ENCODE measurements at regions not wholly inside any gene's neighbourhood (a gene's known extent, or its start where the extent isn't known, plus 50 kb on each side); places are given as distances from the start of the nearest gene placed in this dataset.
A peak's percentile ranks its signal among the peaks of the same experiment; 100 is the strongest.
"Not testable (repeated sequence)": the region's sequence is repeated elsewhere in the genome, so short reads cannot be mapped to it uniquely, and the experiment has no call there.

DNA sequence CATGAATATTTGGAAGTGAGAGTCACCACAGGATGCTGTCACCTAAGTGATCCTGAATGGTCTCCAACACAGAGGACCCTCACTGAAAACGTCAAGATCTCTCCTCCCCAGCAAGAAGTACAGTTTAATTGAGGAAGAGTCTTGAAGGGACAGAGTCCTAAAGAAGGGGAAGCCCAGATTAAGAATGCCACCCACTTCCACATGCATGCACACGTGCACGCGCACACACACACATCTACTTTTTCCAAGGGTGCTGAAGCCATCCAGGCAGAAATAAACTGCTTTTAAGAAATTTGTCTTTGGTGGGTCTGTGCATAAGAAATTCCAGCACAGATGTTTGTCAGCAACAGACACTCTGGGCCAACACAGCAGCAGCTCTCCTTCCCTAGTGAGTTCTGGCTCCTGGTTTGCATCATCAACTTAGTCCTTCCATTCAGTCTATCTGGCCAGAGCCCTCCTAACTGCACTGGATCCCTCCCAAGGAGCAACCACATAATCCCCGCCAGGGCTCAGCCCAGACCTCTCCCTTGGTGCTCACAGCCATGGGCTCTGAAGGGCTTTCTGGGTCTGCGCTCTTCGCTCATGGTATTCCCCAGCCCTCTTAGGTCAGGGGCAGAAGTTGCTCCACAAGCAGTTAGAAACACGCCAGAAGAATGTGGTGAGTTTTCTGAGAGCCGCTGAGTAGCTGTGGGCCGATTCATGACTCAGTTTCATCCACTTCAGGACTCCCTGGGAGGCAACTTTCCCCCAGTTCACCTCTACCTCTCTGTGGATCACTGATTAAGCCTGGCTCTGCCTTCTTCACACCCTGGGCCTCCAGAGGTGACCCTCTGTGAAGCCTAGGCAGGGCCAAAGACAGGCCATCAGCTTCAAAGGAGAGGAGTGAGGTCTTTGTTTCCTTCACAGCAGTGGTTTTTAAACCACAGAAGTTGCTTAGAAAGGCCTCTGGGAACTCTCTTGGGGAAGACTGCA, 132.6 kb upstream of the LIPC start:
- peak; percentile 19 for DNase-seq

DNA sequence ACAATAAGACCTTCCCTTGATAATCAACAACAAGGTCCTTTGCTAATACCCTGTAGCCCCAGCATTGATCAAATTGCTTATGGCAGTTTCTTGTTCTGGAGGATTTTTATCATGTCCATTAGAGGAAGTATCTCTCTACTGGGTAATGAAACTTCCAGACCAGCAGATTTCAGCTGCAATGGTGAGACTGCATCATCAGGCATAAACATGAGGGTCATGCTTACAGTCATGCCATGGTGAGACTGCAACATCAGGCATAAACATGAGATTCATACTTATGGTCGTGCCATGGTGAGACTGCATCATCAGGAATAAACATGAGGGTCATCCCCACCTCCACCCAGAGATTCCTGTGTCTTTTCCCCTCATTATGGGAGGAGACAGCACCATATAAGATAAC, 129.0 kb upstream of the LIPC start:
- DNase-seq = no peak

DNA sequence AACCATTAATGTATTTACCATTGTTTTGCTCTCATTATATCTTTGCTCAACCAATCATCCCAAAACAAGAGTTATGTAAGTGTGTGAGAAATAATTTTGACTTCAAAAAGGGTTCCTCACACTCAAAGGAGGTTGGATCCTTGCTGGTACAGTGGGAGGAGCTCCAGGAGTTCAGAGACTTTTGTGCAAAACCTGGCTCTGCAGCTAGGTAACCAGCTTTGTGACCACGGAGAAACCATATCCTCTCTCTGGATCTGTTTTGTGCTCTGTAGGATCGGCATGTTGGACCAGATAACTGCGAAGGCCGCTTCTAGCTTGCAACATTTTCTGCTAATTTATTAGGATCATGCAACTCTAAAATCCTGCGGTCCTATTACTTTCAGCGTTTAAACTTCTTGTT, 128.6 kb upstream of the LIPC start:
- DNase-seq = no peak

DNA sequence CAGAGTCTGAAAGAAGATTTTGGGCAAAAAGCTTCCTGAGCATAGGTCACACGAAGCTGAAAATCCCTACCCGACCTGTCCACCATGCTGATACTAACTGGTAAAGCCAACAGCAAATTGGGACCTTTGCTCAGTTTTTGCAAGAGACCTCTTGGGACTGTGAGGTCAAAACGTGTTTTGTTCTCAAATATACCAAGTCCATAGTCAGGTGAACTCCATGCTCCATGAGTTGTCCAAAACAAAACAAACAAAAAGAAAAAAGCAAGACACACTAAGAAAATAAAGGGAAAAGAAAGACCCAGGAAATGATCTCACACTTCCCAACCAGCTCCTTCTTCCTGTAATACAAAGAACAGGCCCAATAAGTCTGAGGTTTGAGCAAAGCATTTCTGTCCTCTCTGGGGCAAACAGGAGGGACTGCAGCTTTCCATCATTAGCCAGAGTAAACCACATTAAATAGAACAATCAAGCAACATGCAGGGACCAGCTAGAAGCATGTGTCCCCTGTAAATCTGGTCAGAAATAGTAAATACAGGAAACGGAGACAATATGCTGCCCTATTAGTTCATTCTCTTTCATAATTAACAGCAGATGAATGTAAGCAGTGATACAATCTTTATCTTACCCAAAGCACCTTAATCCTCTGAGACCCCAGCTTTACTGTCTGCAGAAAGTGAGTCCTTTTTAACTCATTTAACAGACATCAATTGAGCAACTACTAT, 125.0 kb upstream of the LIPC start:
- DNase-seq = peak; percentile 46

DNA sequence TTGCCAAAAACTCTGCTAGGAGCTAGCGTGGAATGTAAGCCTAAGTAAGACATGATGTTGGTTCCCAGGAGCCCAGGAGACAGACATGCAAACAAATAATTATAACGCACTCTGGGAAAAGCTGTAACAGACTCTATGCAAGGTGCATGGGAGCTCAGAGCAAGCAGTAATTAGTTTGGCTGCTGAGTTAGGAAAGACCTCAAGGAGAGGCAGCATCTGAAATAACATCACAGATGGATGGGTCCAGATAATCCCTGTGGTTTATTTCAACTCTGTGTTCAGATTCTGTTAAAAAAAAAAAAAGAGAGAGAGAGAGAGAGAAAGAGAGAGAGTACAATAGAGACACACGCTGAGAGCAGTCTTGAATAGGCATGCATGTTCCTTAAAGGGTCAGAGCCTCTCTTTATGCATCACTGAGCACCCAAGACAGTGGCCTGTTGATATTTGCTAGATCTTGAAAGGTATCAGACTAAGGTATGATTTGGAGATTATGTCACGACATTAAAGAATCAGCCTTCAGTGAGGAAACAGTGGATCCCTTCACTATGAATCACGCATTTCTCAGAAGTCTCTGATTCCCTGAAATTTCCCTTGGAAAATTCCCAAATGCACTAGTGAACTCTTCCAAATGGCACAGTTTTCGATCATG, 124.4 kb upstream of the LIPC start:
- DNase-seq = peak; percentile 75

DNA sequence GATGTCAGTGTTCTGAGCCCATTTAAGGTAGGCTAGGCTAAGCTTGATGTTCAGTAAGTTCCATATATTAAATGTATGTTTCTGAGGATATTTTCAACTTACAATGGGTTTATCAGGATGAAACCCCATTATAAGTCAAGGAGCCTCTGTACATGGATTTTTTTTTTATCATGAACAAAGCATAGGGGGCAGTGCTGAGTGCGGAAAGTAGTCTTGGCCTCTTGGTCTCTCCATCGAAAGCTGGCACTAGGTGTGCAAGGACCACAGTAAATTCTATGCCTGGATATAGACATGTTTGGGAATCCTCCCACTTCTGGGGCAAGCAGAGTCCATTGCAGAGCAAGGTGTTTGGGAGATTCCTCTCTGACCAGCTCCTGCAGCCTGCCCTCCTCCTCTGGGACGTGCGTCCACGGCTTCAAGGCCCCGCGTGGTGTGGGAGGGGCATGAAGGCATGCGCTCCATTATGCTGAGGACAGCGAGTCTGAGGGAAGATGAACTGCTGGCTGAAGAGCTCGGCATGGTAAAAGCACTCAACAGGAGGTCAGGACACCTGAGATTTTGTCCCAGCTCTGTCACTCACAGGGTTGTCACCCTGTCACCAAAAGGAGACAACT, 122.9 kb upstream of the LIPC start:
- DNase-seq = no peak

DNA sequence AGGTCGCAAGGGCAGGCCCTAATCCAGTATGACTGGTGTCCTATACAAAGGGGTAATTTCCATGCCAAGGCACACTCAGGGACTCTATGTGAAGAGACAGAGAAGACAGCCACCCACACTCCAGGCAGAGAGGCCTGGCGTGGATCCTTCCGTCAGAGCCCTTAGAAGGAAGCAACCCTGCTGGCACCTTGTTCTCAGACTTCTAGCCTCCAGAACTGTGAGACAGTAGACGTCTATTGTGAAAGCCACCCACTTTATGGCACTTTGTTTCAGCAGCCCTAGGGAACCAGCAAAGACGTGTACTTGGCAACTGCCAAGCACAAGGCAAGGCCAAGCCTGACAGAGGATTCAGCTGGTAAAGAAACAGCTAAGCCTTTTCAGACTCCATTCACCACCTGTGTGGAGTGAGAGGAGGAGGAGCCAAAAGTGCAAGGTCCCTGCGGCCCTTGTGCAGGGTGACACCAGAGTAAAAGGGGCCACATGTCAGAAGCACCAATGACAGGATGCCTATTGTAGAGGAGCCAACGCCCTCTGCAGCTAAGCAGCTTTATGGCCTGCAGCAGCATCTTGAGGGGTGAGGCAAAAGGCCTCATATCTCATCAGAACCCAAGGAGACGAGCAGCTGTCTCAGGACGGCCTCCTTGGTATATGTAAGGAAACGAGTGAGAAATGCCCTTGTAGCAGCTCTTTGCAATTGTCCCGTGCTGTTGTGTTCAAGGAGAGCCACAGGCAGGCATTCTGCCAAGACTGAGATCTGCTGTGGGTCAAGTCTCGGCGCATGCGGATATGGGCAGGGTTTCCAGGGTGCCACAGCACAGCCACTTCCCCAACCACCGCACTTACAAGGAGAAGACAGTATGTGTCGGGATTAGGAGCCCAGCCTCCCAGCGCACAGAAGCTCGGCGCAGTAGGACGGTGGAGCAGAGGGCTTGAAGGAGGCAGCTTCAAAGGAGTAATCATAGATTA, 121.5 kb upstream of the LIPC start:
- DNase-seq = no peak

DNA sequence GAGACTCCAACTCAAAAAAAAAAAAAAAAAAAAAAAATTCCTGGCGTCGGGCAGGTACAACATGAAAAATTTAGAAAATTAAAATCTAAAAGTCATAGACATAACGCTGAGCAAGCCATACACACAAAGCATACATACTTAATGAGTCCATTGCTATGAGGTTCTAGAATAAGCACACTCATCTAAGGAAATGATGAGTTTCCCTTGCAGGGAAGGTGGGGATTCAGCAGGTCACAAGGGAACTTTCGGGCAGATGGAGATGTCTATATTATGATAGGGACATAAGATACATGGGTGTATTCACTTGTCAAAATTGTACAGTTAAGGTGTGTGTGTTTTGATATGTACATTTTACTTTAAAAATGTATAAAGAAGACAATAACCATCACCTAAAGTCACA, 120.2 kb upstream of the LIPC start:
- DNase-seq = no peak

DNA sequence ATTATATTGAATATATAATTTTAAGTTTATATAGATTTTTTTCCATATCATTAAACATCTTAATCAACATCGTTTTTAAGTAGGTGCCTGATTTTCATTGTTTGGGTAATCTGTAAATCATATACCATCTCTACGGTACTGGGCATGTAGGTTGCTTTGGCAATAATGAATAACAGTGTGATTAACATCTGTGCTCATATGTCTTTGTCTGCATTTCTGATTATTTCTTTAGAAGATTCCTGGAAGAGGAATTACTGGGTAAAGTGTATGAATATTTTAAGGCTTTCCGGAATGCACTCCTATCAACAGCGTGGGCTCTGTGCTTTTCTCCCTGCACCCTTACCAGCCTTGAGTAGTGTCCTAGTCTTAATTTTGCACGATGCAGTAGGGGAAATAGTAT, 119.8 kb upstream of the LIPC start:
- no peak for DNase-seq

DNA sequence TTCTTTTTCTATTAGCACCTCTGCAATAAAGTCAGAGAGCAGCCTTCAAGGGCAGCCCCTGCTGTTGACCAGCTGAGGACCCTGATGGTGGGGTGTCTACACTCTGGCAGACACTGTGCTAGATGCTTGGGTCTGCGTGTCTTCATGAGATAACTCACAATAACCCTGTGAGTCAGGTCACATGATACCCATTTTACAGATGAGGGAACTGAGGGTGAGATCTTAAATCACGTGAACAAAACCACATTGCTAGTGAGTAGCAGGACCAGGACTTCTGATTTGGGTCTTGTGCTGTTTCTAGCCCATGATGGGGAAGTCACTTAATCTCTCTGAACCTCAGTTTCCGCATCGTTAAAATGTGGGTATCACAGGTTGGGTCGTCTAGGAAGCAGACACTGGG, 118.5 kb upstream of the LIPC start:
- no peak for DNase-seq

DNA sequence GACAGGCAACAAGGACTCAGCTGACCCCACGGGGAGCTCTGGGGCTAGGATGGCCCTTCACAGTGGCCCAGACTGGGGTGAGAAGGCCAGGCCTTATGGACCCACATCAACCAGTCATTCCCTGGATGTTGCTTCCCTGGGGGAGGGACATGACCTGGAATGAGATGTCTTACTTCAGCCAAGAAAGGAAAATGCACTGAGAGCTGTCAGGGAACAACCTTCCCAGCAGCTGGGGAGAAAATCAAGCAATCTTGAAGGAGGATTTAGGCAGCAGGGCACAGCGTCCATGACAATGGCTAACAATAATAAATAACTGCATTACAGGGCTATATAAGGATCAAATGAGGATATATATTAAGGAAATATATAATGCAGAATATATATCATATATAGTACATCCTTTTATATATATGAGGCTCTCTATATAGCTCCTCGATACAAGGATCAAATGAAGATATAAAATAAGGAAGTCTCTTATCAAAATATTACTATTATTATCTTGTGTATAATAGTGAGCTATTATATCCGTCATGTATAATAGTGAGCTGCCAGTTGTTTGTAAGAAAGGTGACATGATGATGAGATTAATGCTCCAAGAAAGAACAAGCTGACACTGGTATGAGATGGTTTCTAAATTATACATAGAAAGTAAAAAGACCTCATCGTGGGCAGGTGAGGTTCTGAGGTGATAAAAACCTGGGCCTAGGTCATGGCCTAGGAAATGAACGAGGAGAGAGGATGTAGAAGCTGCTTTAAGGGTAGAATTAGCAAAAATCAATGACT, 117.8 kb upstream of the LIPC start:
- DNase-seq = no peak

DNA sequence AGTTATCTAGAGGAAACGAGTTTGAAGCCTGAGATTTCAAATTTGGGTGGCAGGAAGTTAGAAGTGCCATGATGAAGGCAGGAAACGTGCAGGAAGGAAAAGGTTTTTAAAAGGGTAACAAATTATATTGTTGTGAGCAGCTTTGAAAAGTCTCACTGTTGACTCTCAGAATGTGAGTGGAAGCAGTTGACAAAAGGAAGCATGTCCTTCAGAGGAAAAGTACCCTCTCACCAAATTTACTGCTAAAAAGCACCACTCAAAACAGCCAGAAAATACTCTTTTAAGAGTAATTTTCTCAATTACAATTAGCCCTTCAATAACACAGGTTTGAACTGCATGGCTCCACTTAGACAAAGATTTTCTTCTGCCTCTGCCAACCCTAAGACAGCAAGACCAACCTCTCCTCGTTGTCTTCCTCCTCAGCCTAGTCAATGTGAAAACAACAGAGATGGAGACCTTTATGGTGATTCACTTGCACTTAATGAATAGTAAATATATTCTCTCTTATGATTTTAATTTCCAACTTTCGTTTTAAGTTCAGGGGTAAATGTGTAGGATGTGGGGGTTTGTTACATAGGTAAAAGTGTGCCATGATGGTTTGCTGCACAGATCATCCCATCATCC, 117.1 kb upstream of the LIPC start:
- no peak for DNase-seq

DNA sequence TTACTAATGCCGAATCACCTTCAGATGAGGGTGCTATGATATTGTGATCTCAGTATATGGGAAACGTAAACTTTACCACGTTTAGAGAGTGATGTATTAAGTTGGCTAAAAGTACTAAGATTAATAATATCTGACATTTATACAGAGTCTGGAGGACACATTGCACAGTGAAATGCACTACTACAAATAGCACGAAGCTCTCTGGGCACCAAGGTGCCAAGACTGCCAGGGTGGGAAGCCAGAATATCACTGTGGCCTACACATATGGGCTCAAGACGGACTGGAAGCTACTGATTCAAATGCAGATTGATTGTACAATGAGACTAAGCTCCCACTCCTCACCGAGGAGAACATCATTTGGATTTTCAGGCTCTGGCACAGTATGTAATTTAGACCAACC, 113.3 kb upstream of the LIPC start:
- no peak for DNase-seq

DNA sequence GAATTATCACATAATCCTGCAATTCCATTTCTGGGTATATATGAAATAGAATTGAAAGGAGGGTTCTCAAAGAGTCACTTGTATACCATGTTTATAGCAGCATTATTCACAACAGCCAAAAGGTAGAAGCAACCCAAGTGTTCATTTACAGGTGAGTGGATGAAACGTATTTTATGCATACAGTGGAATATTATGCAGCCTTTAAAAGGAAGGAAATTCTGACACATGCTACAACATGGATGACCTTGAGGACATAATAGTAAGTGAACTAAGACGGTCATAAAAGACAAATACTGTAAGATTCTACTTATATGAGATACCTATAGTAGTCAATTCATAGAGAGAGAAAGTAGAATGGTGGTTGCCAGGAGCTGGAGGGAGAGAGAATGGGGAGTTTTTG, 110.8 kb upstream of the LIPC start:
- no peak for DNase-seq

DNA sequence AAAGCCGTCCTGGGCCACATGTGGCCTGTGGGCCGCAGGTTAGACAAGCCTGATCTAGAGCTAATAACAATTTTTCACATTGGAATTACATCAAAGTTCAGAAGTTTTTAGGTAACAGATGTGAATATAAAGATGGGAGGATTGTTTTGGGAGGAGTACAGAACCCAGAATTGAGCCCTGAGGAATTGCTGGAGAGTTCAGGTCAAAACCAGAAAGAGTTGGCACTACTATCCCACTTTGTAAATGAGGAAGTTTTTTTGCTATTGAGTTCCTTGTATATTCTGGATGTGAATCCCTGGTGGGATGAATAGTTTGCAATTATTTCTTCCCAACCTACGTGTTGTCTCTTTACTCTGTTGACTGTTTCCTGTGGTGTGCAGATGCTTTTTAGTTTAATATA, 109.5 kb upstream of the LIPC start:
- DNase-seq = no peak

DNA sequence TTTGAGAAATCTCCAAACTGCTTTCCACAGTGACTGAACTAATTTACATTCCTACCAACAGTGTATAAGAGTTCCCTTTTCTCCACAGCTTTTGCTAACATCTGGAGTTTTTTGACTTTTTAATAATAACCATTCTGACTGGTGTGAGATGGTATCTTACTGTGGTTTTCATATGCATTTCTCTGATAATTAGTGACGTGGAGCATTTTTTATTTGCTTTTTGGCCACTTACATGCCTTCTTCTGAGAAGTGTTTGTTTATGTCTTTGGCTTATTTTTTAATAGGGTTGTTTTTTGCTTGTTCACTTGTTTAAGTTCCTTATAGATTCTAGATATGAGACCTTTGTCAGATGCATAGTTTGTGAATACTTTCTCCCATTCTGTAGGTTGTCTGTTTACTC, 108.5 kb upstream of the LIPC start:
- DNase-seq = not testable (repeated sequence)

DNA sequence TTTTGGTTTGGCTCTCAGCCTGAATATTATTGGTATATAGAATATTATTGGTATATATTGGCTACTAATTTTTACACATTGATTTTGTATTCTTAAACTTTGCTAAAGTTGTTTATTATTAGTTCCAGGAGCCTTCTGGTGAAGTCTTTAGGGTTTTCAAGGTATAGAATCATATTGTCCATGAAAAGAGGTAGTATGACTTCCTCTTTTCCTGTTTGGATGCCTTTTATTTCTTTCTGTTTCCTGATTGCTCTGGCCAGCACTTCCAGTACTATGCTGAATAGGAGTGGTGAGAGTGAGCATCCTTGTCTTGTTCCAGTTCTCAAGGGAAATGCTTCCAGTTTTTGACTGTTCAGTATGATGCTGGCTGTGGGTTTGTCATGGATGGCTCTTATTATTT, 107.3 kb upstream of the LIPC start:
- no peak for DNase-seq

DNA sequence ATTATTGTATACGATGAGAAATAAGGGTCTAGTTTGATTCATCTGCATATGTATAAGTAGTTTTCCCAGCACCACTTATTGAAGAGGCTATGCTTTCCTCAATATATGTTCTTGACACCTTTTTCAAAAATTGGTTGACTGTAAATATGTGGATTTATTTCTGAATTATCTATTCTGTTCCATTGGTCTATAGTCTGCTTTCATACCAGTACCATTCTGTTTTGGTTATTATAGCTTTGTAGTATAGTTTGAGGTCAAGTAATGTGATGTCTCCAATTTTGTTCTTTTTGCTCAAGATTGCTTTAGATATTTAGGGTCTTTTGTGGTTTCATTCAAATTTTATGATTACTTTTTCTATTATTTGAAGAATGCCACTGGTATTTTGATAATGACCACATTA, 103.8 kb upstream of the LIPC start:
- no peak for DNase-seq

DNA sequence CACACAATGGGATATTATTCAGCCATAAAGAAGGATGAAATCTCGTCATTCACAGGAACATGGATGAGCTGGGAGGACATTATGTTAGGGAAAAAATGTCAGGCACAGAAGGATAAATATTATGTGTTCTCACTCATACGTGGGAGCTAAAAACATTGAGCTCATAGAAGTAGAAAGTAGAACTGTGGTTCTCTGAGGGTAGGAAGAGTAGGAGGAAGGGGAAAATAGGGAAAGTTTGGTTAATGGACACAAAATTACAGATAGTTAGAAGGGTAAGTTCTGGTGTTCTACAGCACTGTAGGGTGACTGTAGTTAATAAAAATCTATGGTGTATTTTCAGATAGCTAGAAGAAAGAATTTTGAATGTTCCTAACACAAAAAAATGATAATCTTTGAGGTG, 102.6 kb upstream of the LIPC start:
- DNase-seq = no peak

All from skin of body (tissue), 1 donor.